ENCODE measurements at regions not wholly inside any gene's neighbourhood (a gene's known extent, or its start where the extent isn't known, plus 50 kb on each side); places are given as distances from the start of the nearest gene placed in this dataset.

DNA sequence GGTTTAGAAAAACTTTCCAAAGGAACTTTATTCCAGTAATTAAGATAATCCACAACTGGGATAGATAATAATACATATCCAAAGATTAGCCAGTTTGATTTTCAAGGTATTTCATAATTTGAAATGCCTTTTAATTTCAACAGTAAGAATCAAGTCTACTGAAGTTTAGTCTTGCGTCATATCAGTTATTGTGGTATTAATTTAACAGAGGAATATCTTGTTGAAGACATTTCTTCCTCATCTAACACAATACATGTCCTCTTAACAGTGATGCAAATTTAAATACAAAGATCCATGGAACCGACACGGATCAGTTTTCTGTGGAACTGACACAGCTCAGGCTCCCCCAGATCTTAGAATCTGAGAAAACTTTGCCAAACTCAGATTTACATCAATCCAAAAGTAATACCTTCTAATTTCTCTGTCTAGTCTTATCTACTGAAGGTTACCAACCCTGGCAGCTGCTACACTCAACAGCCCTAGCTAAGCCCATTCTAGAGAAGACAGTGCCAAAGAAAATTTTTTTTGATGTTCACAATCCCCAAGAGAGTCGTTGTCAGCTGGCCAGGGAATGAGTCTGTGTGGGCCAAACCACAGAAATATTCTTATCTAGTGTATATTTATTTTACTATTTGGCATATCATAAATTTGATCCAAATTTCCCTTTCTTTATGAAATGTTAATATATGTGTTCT is 365.2 kb upstream of the MEOX2 start:
- DNase-seq: no peak
- Histone ChIP-seq H3K27me3 (ENCODE audit: insufficient read depth, low read length) (no peaks in the 10 kb centered on the region), H3K4me3 (ENCODE audit: low read length in 2 of 2) (no peak overlapping the region), H3K36me3 (ENCODE audit: insufficient read depth, low read length) (no peaks in the 10 kb centered on the region), H3K4me1 (ENCODE audit: insufficient read depth, low read length) (no peaks in the 10 kb centered on the region), H3K9me3 (ENCODE audit: control insufficient read depth in 1 of 2, low read length in 2 of 2) (no peaks in the 10 kb centered on the region), H3K27ac (ENCODE audit: low read depth, low read length) (no peak overlapping the region)
- intact Hi-C loops (cut with micrococcal nuclease): no loop called here
- Mint-ChIP-seq H3K36me3 (no peaks in the 10 kb centered on the region), H3K27me3 (peaks cover 0 to 2% of the 10 kb centered on the region in 2 donors), H3K4me1 (no peaks in the 10 kb centered on the region), H3K27ac (no peak overlapping the region), H3K4me3 (no peak overlapping the region), H3K9me3 (no peaks in the 10 kb centered on the region)
- POLR2A ChIA-PET (ENCODE audit: partially characterized antibody): no interaction called here
- CTCF ChIA-PET (ENCODE audit: partially characterized antibody): interaction anchor here (0.5 kb wide), 1 partner anchor 94 kb away, joined by 3 read pairs; no protein-coding TSS in a partner anchor

DNA sequence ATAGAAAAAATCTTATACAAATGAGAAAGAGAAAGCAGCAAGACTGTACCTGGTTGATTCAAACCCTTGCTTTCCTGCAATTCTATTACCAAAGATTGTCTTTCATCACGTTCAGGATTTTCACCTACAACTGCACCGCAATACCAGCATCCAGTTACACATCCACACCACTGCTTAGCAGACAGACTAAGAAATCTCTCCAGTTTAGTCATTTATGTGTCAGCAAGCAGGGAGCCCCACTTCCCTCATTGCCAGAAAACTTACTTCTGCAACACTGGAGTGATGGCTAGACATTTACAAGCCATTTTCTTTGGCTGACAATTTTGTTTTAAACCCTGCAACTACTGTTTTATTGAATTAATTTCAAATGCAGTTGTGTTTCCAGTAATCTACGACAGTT is 359.6 kb upstream of the MEOX2 start:
- peaks cover 0 to 2% (median 0%) of the 10 kb centered on the region in 8 donors for H3K9me3 Mint-ChIP-seq
- no peaks in the 10 kb centered on the region for H3K4me1 Mint-ChIP-seq
- Histone ChIP-seq H3K27me3 (ENCODE audit: insufficient read depth, low read length) (no peaks in the 10 kb centered on the region), H3K36me3 (ENCODE audit: insufficient read depth, low read length) (no peaks in the 10 kb centered on the region), H3K4me1 (ENCODE audit: insufficient read depth, low read length) (no peaks in the 10 kb centered on the region), H3K27ac (ENCODE audit: low read depth, low read length) (no peak overlapping the region), H3K9me3 (ENCODE audit: control insufficient read depth in 1 of 2, low read length in 2 of 2) (no peaks in the 10 kb centered on the region), H3K4me3 (ENCODE audit: low read length in 2 of 2) (no peak overlapping the region)
- no peak overlapping the region for H3K4me3 Mint-ChIP-seq
- no peak overlapping the region for H3K27ac Mint-ChIP-seq
- POLR2A ChIA-PET (ENCODE audit: partially characterized antibody): no interaction called here
- CTCF ChIA-PET (ENCODE audit: partially characterized antibody): no interaction called here
- intact Hi-C loops (cut with micrococcal nuclease): no loop called here
- H3K36me3 Mint-ChIP-seq: no peaks in the 10 kb centered on the region
- H3K27me3 Mint-ChIP-seq: no peaks in the 10 kb centered on the region
- DNase-seq: no peak

GRCh38 chr7:16045296-16045695 is 358.8 kb upstream of the MEOX2 start:
- no peaks in the 10 kb centered on the region for H3K4me1 Mint-ChIP-seq
- no peak overlapping the region for H3K4me3 Mint-ChIP-seq
- intact Hi-C loops (cut with micrococcal nuclease): no loop called here
- no peaks in the 10 kb centered on the region for H3K27me3 ChIP-seq (ENCODE audit: insufficient read depth, low read length)
- H3K4me3 ChIP-seq (ENCODE audit: low read length in 2 of 2): no peak overlapping the region
- CTCF ChIA-PET (ENCODE audit: partially characterized antibody): no interaction called here
- H3K27ac ChIP-seq (ENCODE audit: low read depth, low read length): no peak overlapping the region
- no peak overlapping the region for H3K27ac Mint-ChIP-seq
- H3K36me3 ChIP-seq (ENCODE audit: insufficient read depth, low read length): no peaks in the 10 kb centered on the region
- no peaks in the 10 kb centered on the region for H3K4me1 ChIP-seq (ENCODE audit: insufficient read depth, low read length)
- H3K9me3 ChIP-seq (ENCODE audit: control insufficient read depth in 1 of 2, low read length in 2 of 2): no peaks in the 10 kb centered on the region
- no peaks in the 10 kb centered on the region for H3K27me3 Mint-ChIP-seq
- no peak for DNase-seq
- H3K9me3 Mint-ChIP-seq: peaks cover 0 to 2% (median 0%) of the 10 kb centered on the region in 8 donors
- POLR2A ChIA-PET (ENCODE audit: partially characterized antibody): no interaction called here
- H3K36me3 Mint-ChIP-seq: no peaks in the 10 kb centered on the region

GRCh38 chr7:16044645-16045044 is 358.2 kb upstream of the MEOX2 start:
- no peaks in the 10 kb centered on the region for H3K27me3 Mint-ChIP-seq
- intact Hi-C loops (cut with micrococcal nuclease): no loop called here
- no peaks in the 10 kb centered on the region for H3K36me3 Mint-ChIP-seq
- Histone ChIP-seq H3K36me3 (ENCODE audit: insufficient read depth, low read length) (no peaks in the 10 kb centered on the region), H3K4me3 (ENCODE audit: low read length in 2 of 2) (no peak overlapping the region), H3K4me1 (ENCODE audit: insufficient read depth, low read length) (no peaks in the 10 kb centered on the region), H3K9me3 (ENCODE audit: control insufficient read depth in 1 of 2, low read length in 2 of 2) (no peaks in the 10 kb centered on the region), H3K27me3 (ENCODE audit: insufficient read depth, low read length) (no peaks in the 10 kb centered on the region), H3K27ac (ENCODE audit: low read depth, low read length) (no peak overlapping the region)
- ChIA-PET CTCF (ENCODE audit: partially characterized antibody) (no interaction called here), POLR2A (ENCODE audit: partially characterized antibody) (no interaction called here)
- no peak for DNase-seq
- no peak overlapping the region for H3K27ac Mint-ChIP-seq
- H3K4me1 Mint-ChIP-seq: no peaks in the 10 kb centered on the region
- H3K4me3 Mint-ChIP-seq: no peak overlapping the region
- peaks cover 0 to 2% (median 0%) of the 10 kb centered on the region in 8 donors for H3K9me3 Mint-ChIP-seq

DNA sequence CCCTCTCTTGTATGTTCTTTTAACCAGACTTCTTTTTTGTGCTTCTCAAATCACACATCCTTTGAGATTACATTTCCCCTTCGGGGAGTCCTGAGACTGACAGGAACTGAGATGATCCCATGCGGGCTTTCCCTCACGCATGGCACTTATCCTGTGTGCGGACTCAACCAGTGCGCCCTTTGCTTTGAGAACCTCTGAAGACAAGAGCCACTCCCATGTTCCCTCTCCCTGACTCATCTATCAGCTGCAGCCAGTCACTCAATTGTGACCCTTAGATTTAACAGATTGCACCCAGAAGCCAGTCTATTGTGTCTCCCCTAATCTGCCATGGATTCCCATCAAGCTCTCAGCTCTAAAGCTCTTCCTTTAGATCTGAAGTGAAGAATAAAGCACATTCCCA is 353.9 kb upstream of the MEOX2 start:
- DNase-seq: no peak
- no peaks in the 10 kb centered on the region for H3K36me3 ChIP-seq (ENCODE audit: insufficient read depth, low read length)
- Mint-ChIP-seq H3K9me3 (peaks cover 0 to 5% (median 1%) of the 10 kb centered on the region in 8 donors), H3K36me3 (no peaks in the 10 kb centered on the region), H3K4me3 (no peak overlapping the region), H3K4me1 (no peaks in the 10 kb centered on the region), H3K27me3 (no peaks in the 10 kb centered on the region), H3K27ac (no peak overlapping the region)
- ChIA-PET CTCF (ENCODE audit: partially characterized antibody) (no interaction called here), POLR2A (ENCODE audit: partially characterized antibody) (no interaction called here)
- H3K4me3 ChIP-seq (ENCODE audit: low read length in 2 of 2): no peak overlapping the region
- intact Hi-C loops (cut with micrococcal nuclease): no loop called here
- H3K4me1 ChIP-seq (ENCODE audit: insufficient read depth, low read length): no peaks in the 10 kb centered on the region
- H3K27ac ChIP-seq (ENCODE audit: low read depth, low read length): no peak overlapping the region
- no peaks in the 10 kb centered on the region for H3K9me3 ChIP-seq (ENCODE audit: control insufficient read depth in 1 of 2, low read length in 2 of 2)
- no peaks in the 10 kb centered on the region for H3K27me3 ChIP-seq (ENCODE audit: insufficient read depth, low read length)

- no peaks in the 10 kb centered on the region for H3K36me3 Mint-ChIP-seq
- H3K4me1 Mint-ChIP-seq: no peaks in the 10 kb centered on the region
- no peak for DNase-seq
- H3K4me3 ChIP-seq (ENCODE audit: low read length in 2 of 2): no peak overlapping the region
- no peaks in the 10 kb centered on the region for H3K36me3 ChIP-seq (ENCODE audit: insufficient read depth, low read length)
- H3K9me3 ChIP-seq (ENCODE audit: control insufficient read depth in 1 of 2, low read length in 2 of 2): no peaks in the 10 kb centered on the region
- no peaks in the 10 kb centered on the region for H3K27me3 Mint-ChIP-seq
- H3K4me1 ChIP-seq (ENCODE audit: insufficient read depth, low read length): no peaks in the 10 kb centered on the region
- H3K4me3 Mint-ChIP-seq: no peak overlapping the region
- intact Hi-C loops (cut with micrococcal nuclease): no loop called here
- no peak overlapping the region for H3K27ac Mint-ChIP-seq
- H3K9me3 Mint-ChIP-seq: peaks cover 0 to 5% (median 2%) of the 10 kb centered on the region in 8 donors
- CTCF ChIA-PET (ENCODE audit: partially characterized antibody): no interaction called here
- no peak overlapping the region for H3K27ac ChIP-seq (ENCODE audit: low read depth, low read length)
- H3K27me3 ChIP-seq (ENCODE audit: insufficient read depth, low read length): no peaks in the 10 kb centered on the region
- POLR2A ChIA-PET (ENCODE audit: partially characterized antibody): no interaction called here
Observed at GRCh38 chr7:16038906-16039305, 352.4 kb upstream of the MEOX2 start.

- H3K4me1 ChIP-seq (ENCODE audit: insufficient read depth, low read length): no peaks in the 10 kb centered on the region
- Mint-ChIP-seq H3K36me3 (no peaks in the 10 kb centered on the region), H3K27me3 (no peaks in the 10 kb centered on the region), H3K27ac (no peak overlapping the region), H3K4me3 (no peak overlapping the region), H3K9me3 (peaks cover 0 to 5% (median under 1%) of the 10 kb centered on the region in 8 donors), H3K4me1 (no peaks in the 10 kb centered on the region)
- no peaks in the 10 kb centered on the region for H3K9me3 ChIP-seq (ENCODE audit: control insufficient read depth in 1 of 2, low read length in 2 of 2)
- CTCF ChIA-PET (ENCODE audit: partially characterized antibody): no interaction called here
- no peaks in the 10 kb centered on the region for H3K36me3 ChIP-seq (ENCODE audit: insufficient read depth, low read length)
- no peak for DNase-seq
- H3K4me3 ChIP-seq (ENCODE audit: low read length in 2 of 2): no peak overlapping the region
- POLR2A ChIA-PET (ENCODE audit: partially characterized antibody): no interaction called here
- intact Hi-C loops (cut with micrococcal nuclease): no loop called here
- H3K27ac ChIP-seq (ENCODE audit: low read depth, low read length): no peak overlapping the region
- no peaks in the 10 kb centered on the region for H3K27me3 ChIP-seq (ENCODE audit: insufficient read depth, low read length)
Observed at GRCh38 chr7:16035392-16035791, 348.9 kb upstream of the MEOX2 start.

- no peak for DNase-seq
- Mint-ChIP-seq H3K27me3 (no peaks in the 10 kb centered on the region), H3K9me3 (peaks cover 0 to 4% (median under 1%) of the 10 kb centered on the region in 8 donors), H3K36me3 (no peaks in the 10 kb centered on the region), H3K4me3 (no peak overlapping the region), H3K27ac (no peak overlapping the region), H3K4me1 (no peaks in the 10 kb centered on the region)
- ChIA-PET CTCF (ENCODE audit: partially characterized antibody) (no interaction called here), POLR2A (ENCODE audit: partially characterized antibody) (no interaction called here)
- no peak overlapping the region for H3K4me3 ChIP-seq (ENCODE audit: low read length in 2 of 2)
- H3K36me3 ChIP-seq (ENCODE audit: insufficient read depth, low read length): no peaks in the 10 kb centered on the region
- H3K9me3 ChIP-seq (ENCODE audit: control insufficient read depth in 1 of 2, low read length in 2 of 2): no peaks in the 10 kb centered on the region
- no peak overlapping the region for H3K27ac ChIP-seq (ENCODE audit: low read depth, low read length)
- intact Hi-C loops (cut with micrococcal nuclease): no loop called here
- no peaks in the 10 kb centered on the region for H3K4me1 ChIP-seq (ENCODE audit: insufficient read depth, low read length)
- no peaks in the 10 kb centered on the region for H3K27me3 ChIP-seq (ENCODE audit: insufficient read depth, low read length)
Observed at GRCh38 chr7:16034866-16035265, 348.4 kb upstream of the MEOX2 start.

Measured in CD4-positive, alpha-beta memory T cell (primary cell).